ENCODE measurements at regions not wholly inside any gene's neighbourhood (a gene's known extent, or its start where the extent isn't known, plus 50 kb on each side); places are given as distances from the start of the nearest gene placed in this dataset.
"Not testable (repeated sequence)": the region's sequence is repeated elsewhere in the genome, so short reads cannot be mapped to it uniquely, and the experiment has no call there.

DNA sequence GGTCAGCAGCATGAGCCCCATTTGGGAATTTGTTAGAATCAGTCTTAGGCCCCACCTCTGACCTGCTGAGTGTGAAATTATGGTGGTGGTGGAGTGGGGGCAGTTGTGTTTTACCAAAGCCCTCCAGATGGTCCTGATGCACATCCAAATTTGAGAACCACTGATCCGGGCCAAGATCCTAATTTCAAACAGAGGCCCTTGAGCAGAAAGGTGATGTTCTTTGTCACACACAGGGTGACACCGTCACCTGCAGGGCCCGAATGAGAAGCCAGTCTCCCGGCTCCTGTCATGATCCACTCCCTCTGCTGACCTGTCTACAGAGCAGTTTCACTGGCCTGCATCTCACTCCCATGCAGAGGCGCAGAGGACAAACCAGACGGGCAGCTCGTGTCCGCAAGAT lies 129.9 kb downstream of the TRIM43 start:
- H3K9ac ChIP-seq (ENCODE audit: low read length) = no peak overlapping the region
- H3K4me3 ChIP-seq (ENCODE audit: low read depth, low read length, poor library complexity, severe bottlenecking) = no peak overlapping the region
- TF ChIP-seq, protein P1, sequence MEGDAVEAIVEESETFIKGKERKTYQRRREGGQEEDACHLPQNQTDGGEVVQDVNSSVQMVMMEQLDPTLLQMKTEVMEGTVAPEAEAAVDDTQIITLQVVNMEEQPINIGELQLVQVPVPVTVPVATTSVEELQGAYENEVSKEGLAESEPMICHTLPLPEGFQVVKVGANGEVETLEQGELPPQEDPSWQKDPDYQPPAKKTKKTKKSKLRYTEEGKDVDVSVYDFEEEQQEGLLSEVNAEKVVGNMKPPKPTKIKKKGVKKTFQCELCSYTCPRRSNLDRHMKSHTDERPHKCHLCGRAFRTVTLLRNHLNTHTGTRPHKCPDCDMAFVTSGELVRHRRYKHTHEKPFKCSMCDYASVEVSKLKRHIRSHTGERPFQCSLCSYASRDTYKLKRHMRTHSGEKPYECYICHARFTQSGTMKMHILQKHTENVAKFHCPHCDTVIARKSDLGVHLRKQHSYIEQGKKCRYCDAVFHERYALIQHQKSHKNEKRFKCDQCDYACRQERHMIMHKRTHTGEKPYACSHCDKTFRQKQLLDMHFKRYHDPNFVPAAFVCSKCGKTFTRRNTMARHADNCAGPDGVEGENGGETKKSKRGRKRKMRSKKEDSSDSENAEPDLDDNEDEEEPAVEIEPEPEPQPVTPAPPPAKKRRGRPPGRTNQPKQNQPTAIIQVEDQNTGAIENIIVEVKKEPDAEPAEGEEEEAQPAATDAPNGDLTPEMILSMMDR (IDR thresholded peaks at IDR 0.05; ENCODE audit: low read length) = no peak
- TF ChIP-seq EZH2 (IDR thresholded peaks at IDR 0.05; ENCODE audit: borderline replicate concordance, low read length) = no peak
- H3F3A ChIP-seq (ENCODE audit: insufficient read depth, low read length) = no peaks in the 10 kb centered on the region
- no peaks in the 10 kb centered on the region for H3K9me3 ChIP-seq (ENCODE audit: low read length)
- H4K20me1 ChIP-seq (ENCODE audit: insufficient read depth, low read length) = no peaks in the 10 kb centered on the region
- H3K9me2 ChIP-seq (ENCODE audit: low read depth, low read length) = no peaks in the 10 kb centered on the region
- H3K4me1 ChIP-seq (ENCODE audit: insufficient read depth, low read length, severe bottlenecking) = no peaks in the 10 kb centered on the region
- H3K79me2 ChIP-seq (ENCODE audit: insufficient read depth, low read length) = no peaks in the 10 kb centered on the region
- no peaks in the 10 kb centered on the region for H3K27me3 ChIP-seq (ENCODE audit: insufficient read depth, low read length)
- no peak overlapping the region for H3K4me2 ChIP-seq (ENCODE audit: low read length)
- H3K27ac ChIP-seq (ENCODE audit: low read depth, low read length, poor library complexity, severe bottlenecking) = no peak overlapping the region
- no peak overlapping the region for H2AFZ ChIP-seq (ENCODE audit: low read length)
- H3K36me3 ChIP-seq (ENCODE audit: insufficient read depth, low read length) = no peaks in the 10 kb centered on the region

DNA sequence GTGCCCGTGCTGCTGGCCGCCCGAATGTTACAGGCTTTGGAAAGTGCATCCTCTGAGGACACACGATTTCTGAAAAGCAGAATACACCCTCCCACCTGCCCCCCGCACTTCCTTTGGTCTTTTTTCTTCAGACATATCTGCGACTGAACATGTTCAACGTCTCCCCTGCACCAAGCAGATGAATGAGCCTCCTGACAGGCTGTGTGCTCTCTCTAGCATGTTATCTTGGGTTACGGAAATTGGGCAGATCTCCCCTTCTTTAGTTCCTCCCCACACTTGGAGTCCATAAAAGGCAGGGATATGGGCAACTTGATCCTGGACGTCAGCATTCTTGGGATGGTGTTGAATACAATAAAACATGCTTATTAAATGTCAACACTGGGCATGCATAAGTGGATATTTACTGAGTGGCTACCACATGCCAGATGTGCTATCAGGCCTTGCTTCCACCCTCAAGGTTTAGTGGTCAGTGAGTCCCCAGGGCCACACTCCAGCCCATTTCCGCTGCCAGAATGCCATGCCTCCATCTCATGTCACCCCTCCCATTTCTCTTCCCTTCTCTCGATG lies 130.4 kb downstream of the TRIM43 start:
- Histone ChIP-seq H3K79me2 (ENCODE audit: insufficient read depth, low read length) (no peaks in the 10 kb centered on the region), H3K27ac (ENCODE audit: low read depth, low read length, poor library complexity, severe bottlenecking) (no peak overlapping the region), H2AFZ (ENCODE audit: low read length) (no peak overlapping the region), H3K9me2 (ENCODE audit: low read depth, low read length) (no peaks in the 10 kb centered on the region), H4K20me1 (ENCODE audit: insufficient read depth, low read length) (no peaks in the 10 kb centered on the region), H3K36me3 (ENCODE audit: insufficient read depth, low read length) (no peaks in the 10 kb centered on the region), H3K27me3 (ENCODE audit: insufficient read depth, low read length) (no peaks in the 10 kb centered on the region), H3K4me3 (ENCODE audit: low read depth, low read length, poor library complexity, severe bottlenecking) (no peak overlapping the region), H3K4me1 (ENCODE audit: insufficient read depth, low read length, severe bottlenecking) (no peaks in the 10 kb centered on the region), H3F3A (ENCODE audit: insufficient read depth, low read length) (no peaks in the 10 kb centered on the region), H3K9me3 (ENCODE audit: low read length) (no peaks in the 10 kb centered on the region), H3K4me2 (ENCODE audit: low read length) (no peak overlapping the region), H3K9ac (ENCODE audit: low read length) (no peak overlapping the region)
- TF ChIP-seq, protein P1 (IDR thresholded peaks at IDR 0.05; ENCODE audit: low read length) = no peak
- no peak for TF ChIP-seq EZH2 (IDR thresholded peaks at IDR 0.05; ENCODE audit: borderline replicate concordance, low read length)

DNA sequence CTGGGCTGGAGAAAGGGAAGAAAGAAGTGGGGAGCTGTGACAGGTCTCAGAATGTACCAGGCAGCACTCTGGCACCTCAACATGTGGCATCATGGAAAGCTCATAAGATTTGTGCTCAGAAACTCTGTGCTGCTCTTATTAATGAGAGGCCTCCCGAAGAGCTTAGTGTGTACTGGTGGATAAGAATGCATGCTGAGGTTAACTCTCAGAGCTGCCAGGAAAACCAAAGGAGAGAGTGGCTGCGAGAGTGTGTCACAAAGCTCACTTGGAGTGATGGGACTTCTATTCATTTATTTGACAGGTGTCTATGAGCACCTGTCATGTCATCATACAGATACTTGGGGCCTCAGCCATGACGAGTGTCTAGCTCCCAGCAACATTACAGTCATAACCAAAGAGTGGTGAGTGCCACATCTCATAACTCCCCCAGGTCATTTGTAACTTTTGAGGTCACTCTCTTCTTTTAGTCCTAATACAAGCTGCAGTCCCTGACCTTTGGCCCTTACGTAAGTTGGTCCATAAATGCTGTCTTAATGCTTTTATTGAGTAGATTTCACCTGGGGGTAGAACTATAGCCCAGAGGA lies 131.9 kb downstream of the TRIM43 start:
- not testable (repeated sequence) for H3F3A ChIP-seq (ENCODE audit: insufficient read depth, low read length)

DNA sequence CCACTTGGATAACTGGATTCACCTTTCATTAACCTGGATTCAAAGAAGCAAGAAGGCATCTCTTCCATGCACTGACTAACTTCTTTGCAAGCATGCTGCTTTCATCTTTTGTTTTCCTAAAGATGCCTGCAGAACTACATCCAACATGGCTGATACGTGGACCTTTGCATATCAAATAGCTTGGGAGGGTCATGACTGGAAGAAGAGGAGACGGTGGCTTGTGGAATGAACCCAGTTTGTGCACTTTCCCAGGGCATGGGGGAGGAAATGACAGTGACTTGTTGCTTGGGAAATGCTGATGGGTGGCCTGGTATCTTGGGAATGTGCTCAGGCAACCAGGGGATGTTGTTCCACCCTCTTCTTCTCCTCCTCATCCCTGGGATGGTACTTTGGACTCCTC lies 133.4 kb downstream of the TRIM43 start:
- H3K4me2 ChIP-seq (ENCODE audit: low read length); H3K27ac ChIP-seq (ENCODE audit: low read depth, low read length, poor library complexity, severe bottlenecking); H3K27me3 ChIP-seq (ENCODE audit: insufficient read depth, low read length); H3K9ac ChIP-seq (ENCODE audit: low read length); H3K4me1 ChIP-seq (ENCODE audit: insufficient read depth, low read length, severe bottlenecking); H3K36me3 ChIP-seq (ENCODE audit: insufficient read depth, low read length); H3K4me3 ChIP-seq (ENCODE audit: low read depth, low read length, poor library complexity, severe bottlenecking); H3K9me2 ChIP-seq (ENCODE audit: low read depth, low read length); H4K20me1 ChIP-seq (ENCODE audit: insufficient read depth, low read length); H3K9me3 ChIP-seq (ENCODE audit: low read length); H3K79me2 ChIP-seq (ENCODE audit: insufficient read depth, low read length); H3F3A ChIP-seq (ENCODE audit: insufficient read depth, low read length); H2AFZ ChIP-seq (ENCODE audit: low read length): not testable (repeated sequence)

More for the DNA sequence above, 131.9 kb downstream of the TRIM43 start:
- not testable (repeated sequence) for H3K9me2 ChIP-seq (ENCODE audit: low read depth, low read length); H3K4me1 ChIP-seq (ENCODE audit: insufficient read depth, low read length, severe bottlenecking); H3K27ac ChIP-seq (ENCODE audit: low read depth, low read length, poor library complexity, severe bottlenecking); H3K4me3 ChIP-seq (ENCODE audit: low read depth, low read length, poor library complexity, severe bottlenecking); H3K4me2 ChIP-seq (ENCODE audit: low read length); H2AFZ ChIP-seq (ENCODE audit: low read length); H3K27me3 ChIP-seq (ENCODE audit: insufficient read depth, low read length); H3K9ac ChIP-seq (ENCODE audit: low read length); H3K36me3 ChIP-seq (ENCODE audit: insufficient read depth, low read length); H3K9me3 ChIP-seq (ENCODE audit: low read length); H4K20me1 ChIP-seq (ENCODE audit: insufficient read depth, low read length); H3K79me2 ChIP-seq (ENCODE audit: insufficient read depth, low read length)

DNA sequence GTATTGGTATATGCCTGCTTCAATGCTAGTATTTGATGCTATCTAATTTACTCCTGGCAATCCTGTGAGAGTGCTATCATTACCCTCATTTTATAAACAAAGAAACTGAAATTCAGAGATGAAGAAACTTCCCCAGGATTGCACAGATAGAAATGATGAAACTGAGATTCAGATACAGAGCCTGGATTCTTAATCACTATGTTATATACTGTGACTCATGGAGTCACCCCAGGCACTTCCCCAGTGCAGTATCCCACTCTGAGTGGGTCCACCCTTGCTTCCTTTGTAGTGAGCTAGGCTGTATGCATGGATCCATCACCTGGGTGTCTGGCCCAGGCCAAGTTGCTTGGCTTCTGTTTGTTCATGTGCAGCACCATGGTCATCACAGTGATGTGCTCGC lies 133.9 kb downstream of the TRIM43 start:
- not testable (repeated sequence) for H3K27me3 ChIP-seq (ENCODE audit: insufficient read depth, low read length); H3K4me2 ChIP-seq (ENCODE audit: low read length); H3K4me3 ChIP-seq (ENCODE audit: low read depth, low read length, poor library complexity, severe bottlenecking); H3K27ac ChIP-seq (ENCODE audit: low read depth, low read length, poor library complexity, severe bottlenecking); H4K20me1 ChIP-seq (ENCODE audit: insufficient read depth, low read length); H3K4me1 ChIP-seq (ENCODE audit: insufficient read depth, low read length, severe bottlenecking); H2AFZ ChIP-seq (ENCODE audit: low read length); H3F3A ChIP-seq (ENCODE audit: insufficient read depth, low read length); H3K79me2 ChIP-seq (ENCODE audit: insufficient read depth, low read length); H3K36me3 ChIP-seq (ENCODE audit: insufficient read depth, low read length); H3K9ac ChIP-seq (ENCODE audit: low read length); H3K9me3 ChIP-seq (ENCODE audit: low read length); H3K9me2 ChIP-seq (ENCODE audit: low read depth, low read length)

DNA sequence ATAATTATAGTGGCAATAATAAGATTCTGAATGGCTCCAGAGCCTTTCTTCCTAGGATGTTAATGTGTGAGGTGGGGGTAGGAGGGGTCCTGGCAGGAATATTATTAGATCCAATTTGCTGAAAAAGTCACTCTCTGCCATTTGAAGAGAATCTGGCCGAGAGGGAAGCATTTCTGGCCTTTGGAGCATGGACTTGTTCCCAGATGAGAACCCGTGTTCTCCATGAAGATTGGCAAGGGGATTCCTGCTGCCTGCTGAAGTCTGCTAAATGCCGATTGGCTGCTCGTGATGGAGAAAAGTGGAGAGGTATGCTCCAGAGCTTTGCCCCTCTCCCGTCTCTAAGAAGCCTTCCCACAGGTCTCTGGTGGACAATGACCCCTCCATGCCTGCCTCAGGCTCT lies 135.6 kb downstream of the TRIM43 start:
- H2AFZ ChIP-seq (ENCODE audit: low read length); H3K4me2 ChIP-seq (ENCODE audit: low read length); H3F3A ChIP-seq (ENCODE audit: insufficient read depth, low read length); H4K20me1 ChIP-seq (ENCODE audit: insufficient read depth, low read length); H3K9ac ChIP-seq (ENCODE audit: low read length); H3K27me3 ChIP-seq (ENCODE audit: insufficient read depth, low read length); H3K9me2 ChIP-seq (ENCODE audit: low read depth, low read length); H3K4me3 ChIP-seq (ENCODE audit: low read depth, low read length, poor library complexity, severe bottlenecking); H3K9me3 ChIP-seq (ENCODE audit: low read length); H3K79me2 ChIP-seq (ENCODE audit: insufficient read depth, low read length); H3K4me1 ChIP-seq (ENCODE audit: insufficient read depth, low read length, severe bottlenecking); H3K27ac ChIP-seq (ENCODE audit: low read depth, low read length, poor library complexity, severe bottlenecking); H3K36me3 ChIP-seq (ENCODE audit: insufficient read depth, low read length): not testable (repeated sequence)
